ENCODE measurements at regions not wholly inside any gene's neighbourhood (a gene's known extent, or its start where the extent isn't known, plus 50 kb on each side); places are given as distances from the start of the nearest gene placed in this dataset.

GRCh38 chr15:37618353-37618752 is 316.1 kb upstream of the TMCO5A start:
- TF ChIP-seq POLR2A (IDR thresholded peaks at IDR 0.05), result no peak
- TF ChIP-seq, protein P1, sequence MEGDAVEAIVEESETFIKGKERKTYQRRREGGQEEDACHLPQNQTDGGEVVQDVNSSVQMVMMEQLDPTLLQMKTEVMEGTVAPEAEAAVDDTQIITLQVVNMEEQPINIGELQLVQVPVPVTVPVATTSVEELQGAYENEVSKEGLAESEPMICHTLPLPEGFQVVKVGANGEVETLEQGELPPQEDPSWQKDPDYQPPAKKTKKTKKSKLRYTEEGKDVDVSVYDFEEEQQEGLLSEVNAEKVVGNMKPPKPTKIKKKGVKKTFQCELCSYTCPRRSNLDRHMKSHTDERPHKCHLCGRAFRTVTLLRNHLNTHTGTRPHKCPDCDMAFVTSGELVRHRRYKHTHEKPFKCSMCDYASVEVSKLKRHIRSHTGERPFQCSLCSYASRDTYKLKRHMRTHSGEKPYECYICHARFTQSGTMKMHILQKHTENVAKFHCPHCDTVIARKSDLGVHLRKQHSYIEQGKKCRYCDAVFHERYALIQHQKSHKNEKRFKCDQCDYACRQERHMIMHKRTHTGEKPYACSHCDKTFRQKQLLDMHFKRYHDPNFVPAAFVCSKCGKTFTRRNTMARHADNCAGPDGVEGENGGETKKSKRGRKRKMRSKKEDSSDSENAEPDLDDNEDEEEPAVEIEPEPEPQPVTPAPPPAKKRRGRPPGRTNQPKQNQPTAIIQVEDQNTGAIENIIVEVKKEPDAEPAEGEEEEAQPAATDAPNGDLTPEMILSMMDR (IDR thresholded peaks at IDR 0.05), result no peak
